ENCODE measurements at regions not wholly inside any gene's neighbourhood (a gene's known extent, or its start where the extent isn't known, plus 50 kb on each side); places are given as distances from the start of the nearest gene placed in this dataset.

GRCh38 chr11:45568049-45568448 lies 97.4 kb downstream of the CHST1 start:
- ATAC-seq: no peak
- TF ChIP-seq TSHZ2 (CRISPR knock-in tag; IDR thresholded peaks at IDR 0.05) (no peak), ZNF8 (CRISPR knock-in tag; IDR thresholded peaks at IDR 0.05) (no peak), TCF4 (CRISPR knock-in tag; IDR thresholded peaks at IDR 0.05; ENCODE audit: borderline replicate concordance) (no peak), SNAI2 (CRISPR knock-in tag; IDR thresholded peaks at IDR 0.05) (no peak), ZNF70 (CRISPR knock-in tag; IDR thresholded peaks at IDR 0.05) (no peak), TOX (CRISPR knock-in tag; IDR thresholded peaks at IDR 0.05; ENCODE audit: borderline replicate concordance) (no peak), ESRRG (CRISPR knock-in tag; IDR thresholded peaks at IDR 0.05) (no peak)

GRCh38 chr11:45565446-45565988 lies 99.9 kb downstream of the CHST1 start:
- ATAC-seq: no peak
- TF ChIP-seq TSHZ2 (CRISPR knock-in tag; IDR thresholded peaks at IDR 0.05) (no peak), TOX (CRISPR knock-in tag; IDR thresholded peaks at IDR 0.05; ENCODE audit: borderline replicate concordance) (no peak), CSRNP3 (CRISPR knock-in tag; IDR thresholded peaks at IDR 0.05) (no peak), SNAI2 (CRISPR knock-in tag; IDR thresholded peaks at IDR 0.05) (no peak), POU6F1 (CRISPR knock-in tag; IDR thresholded peaks at IDR 0.05; ENCODE audit: borderline replicate concordance, low read depth) (no peak), PPARA (CRISPR knock-in tag; IDR thresholded peaks at IDR 0.05; ENCODE audit: borderline replicate concordance) (no peak), BACH2 (CRISPR knock-in tag; IDR thresholded peaks at IDR 0.05; ENCODE audit: borderline replicate concordance) (no peak), ISL1 (CRISPR knock-in tag; IDR thresholded peaks at IDR 0.05) (no peak), RARB (CRISPR knock-in tag; IDR thresholded peaks at IDR 0.05) (no peak), ZC3H10 (CRISPR knock-in tag; IDR thresholded peaks at IDR 0.05) (no peak), ZNF565 (CRISPR knock-in tag; conservative IDR thresholded peaks at IDR 0.05; ENCODE audit: low read depth) (no peak), ZNF70 (CRISPR knock-in tag; IDR thresholded peaks at IDR 0.05) (no peak), CSDC2 (CRISPR knock-in tag; IDR thresholded peaks at IDR 0.05) (no peak), TCF4 (CRISPR knock-in tag; IDR thresholded peaks at IDR 0.05; ENCODE audit: borderline replicate concordance) (no peak), ZNF8 (CRISPR knock-in tag; IDR thresholded peaks at IDR 0.05) (no peak), GLIS3 (CRISPR knock-in tag; IDR thresholded peaks at IDR 0.05) (no peak), ESRRG (CRISPR knock-in tag; IDR thresholded peaks at IDR 0.05) (no peak), ARNTL (CRISPR knock-in tag; IDR thresholded peaks at IDR 0.05; ENCODE audit: borderline replicate concordance, low read depth) (no peak), PATZ1 (CRISPR knock-in tag; IDR thresholded peaks at IDR 0.05; ENCODE audit: borderline replicate concordance) (no peak), ZFP3 (CRISPR knock-in tag; IDR thresholded peaks at IDR 0.05) (no peak)
